ENCODE measurements at regions not wholly inside any gene's neighbourhood (a gene's known extent, or its start where the extent isn't known, plus 50 kb on each side); places are given as distances from the start of the nearest gene placed in this dataset.

GRCh38 chr7:53094827-53095226 is 59.4 kb downstream of the POM121L12 start:
- TF ChIP-seq BRCA1 (CRISPR knock-in tag; IDR thresholded peaks at IDR 0.05) (no peak), CTCF (CRISPR knock-in tag; IDR thresholded peaks at IDR 0.05) (no peak), POLR2A (IDR thresholded peaks at IDR 0.05; ENCODE audit: insufficient read depth in 1 of 2, low read depth in 2 of 2, low read length in 2 of 2) (no peak), TCF7L2 (IDR thresholded peaks at IDR 0.05; ENCODE audit: low read depth, low read length) (no peak)

Data from HepG2 (cell line).